Parathyroid adenoma (tissue), 2 donors: ENCODE measurements at regions not wholly inside any gene's neighbourhood (a gene's known extent, or its start where the extent isn't known, plus 50 kb on each side); places are given as distances from the start of the nearest gene placed in this dataset.

Experiments
- H2AFZ ChIP-seq: fragments of 300-600 bp; sonication (generic); one replicate; pipeline ENCODE4 v1.7.0; 2017; ENCODE audit warnings: antibody characterized with exemption, mild to moderate bottlenecking
- H3K27ac ChIP-seq: fragments of 300-600 bp; sonication (generic); one replicate; pipeline ENCODE4 v1.7.0; 2017
- H3K27me3 ChIP-seq: fragments of 300-600 bp; sonication (generic); one replicate; pipeline ENCODE4 v1.7.0; 2017; ENCODE audit warnings: low read length; ENCODE audit not compliant: control insufficient read depth, insufficient read depth
- H3K36me3 ChIP-seq: fragments of 300-600 bp; sonication (generic); one replicate; pipeline ENCODE4 v1.7.0; 2017; ENCODE audit warnings: low read length; ENCODE audit not compliant: control insufficient read depth, insufficient read depth
- H3K4me1 ChIP-seq: fragments of 300-600 bp; sonication (generic); one replicate; pipeline ENCODE4 v1.7.0; 2017; ENCODE audit warnings: control low read depth
- H3K4me2 ChIP-seq: fragments of 300-600 bp; sonication (generic); one replicate; pipeline ENCODE4 v1.7.0; 2017; ENCODE audit warnings: low read length
- H3K4me3 ChIP-seq: fragments of 300-600 bp; sonication (generic); one replicate; pipeline ENCODE4 v1.7.0; 2017; ENCODE audit warnings: low read depth, low read length
- H3K79me2 ChIP-seq: fragments of 300-600 bp; sonication (generic); one replicate; pipeline ENCODE4 v1.7.0; 2017; ENCODE audit warnings: control low read depth
- H3K9ac ChIP-seq: fragments of 300-600 bp; sonication (generic); one replicate; pipeline ENCODE4 v1.7.0; 2017; ENCODE audit warnings: mild to moderate bottlenecking
- H3K9me3 ChIP-seq: fragments of 300-600 bp; sonication (generic); one replicate; pipeline ENCODE4 v1.7.0; 2017; ENCODE audit warnings: low read length; ENCODE audit not compliant: control insufficient read depth
- CTCF ChIP-seq: fragments of 300-600 bp; sonication (generic); IDR thresholded peaks from one replicate; pipeline ENCODE4 v1.7.0; 2017; ENCODE audit warnings: antibody characterized with exemption, mild to moderate bottlenecking
- donor health status: primary hyperparathyroidism.

- no peak overlapping the region for H3K27ac ChIP-seq
- no peaks in the 10 kb centered on the region for H3K9me3 ChIP-seq
- H3K27me3 ChIP-seq, result no peaks in the 10 kb centered on the region
- no peak overlapping the region for H3K4me2 ChIP-seq
- no peaks in the 10 kb centered on the region for H3K79me2 ChIP-seq
- H3K4me3 ChIP-seq, result no peak overlapping the region
- H2AFZ ChIP-seq, result no peak overlapping the region
- H3K9ac ChIP-seq, result no peak overlapping the region
- no peaks in the 10 kb centered on the region for H3K4me1 ChIP-seq
- H3K36me3 ChIP-seq, result no peaks in the 10 kb centered on the region
- no peak for TF ChIP-seq CTCF
Measured at GRCh38 chr4:111989817-111990216, 155.4 kb upstream of the FAM241A start.

- no peak overlapping the region for H3K9ac ChIP-seq
- H3K9me3 ChIP-seq, result no peaks in the 10 kb centered on the region
- no peak for TF ChIP-seq CTCF
- H3K4me2 ChIP-seq, result no peak overlapping the region
- H2AFZ ChIP-seq, result no peak overlapping the region
- H3K4me3 ChIP-seq, result no peak overlapping the region
- H3K4me1 ChIP-seq, result no peaks in the 10 kb centered on the region
- no peak overlapping the region for H3K27ac ChIP-seq
- H3K27me3 ChIP-seq, result no peaks in the 10 kb centered on the region
- no peaks in the 10 kb centered on the region for H3K79me2 ChIP-seq
- H3K36me3 ChIP-seq, result no peaks in the 10 kb centered on the region
Measured at GRCh38 chr4:111991163-111991562, 154.1 kb upstream of the FAM241A start.

GRCh38 chr4:111991797-111992196, 153.5 kb upstream of the FAM241A start:
- no peak overlapping the region for H3K4me2 ChIP-seq
- TF ChIP-seq CTCF, result no peak
- no peaks in the 10 kb centered on the region for H3K36me3 ChIP-seq
- no peaks in the 10 kb centered on the region for H3K4me1 ChIP-seq
- H3K27me3 ChIP-seq, result peaks cover 1% of the 10 kb centered on the region
- H3K9ac ChIP-seq, result no peak overlapping the region
- no peak overlapping the region for H2AFZ ChIP-seq
- no peaks in the 10 kb centered on the region for H3K79me2 ChIP-seq
- H3K27ac ChIP-seq, result no peak overlapping the region
- H3K9me3 ChIP-seq, result no peaks in the 10 kb centered on the region
- H3K4me3 ChIP-seq, result no peak overlapping the region

GRCh38 chr4:111992351-111993168, 152.7 kb upstream of the FAM241A start:
- Histone ChIP-seq H3K36me3 (no peaks in the 10 kb centered on the region), H3K4me3 (no peak overlapping the region), H3K9me3 (no peaks in the 10 kb centered on the region), H3K4me2 (no peak overlapping the region), H3K9ac (no peak overlapping the region), H3K27ac (no peak overlapping the region), H2AFZ (no peak overlapping the region), H3K4me1 (no peaks in the 10 kb centered on the region), H3K79me2 (no peaks in the 10 kb centered on the region), H3K27me3 (peaks cover 3% of the 10 kb centered on the region)
- TF ChIP-seq CTCF, result no peak

GRCh38 chr4:111994392-111994791, 150.9 kb upstream of the FAM241A start:
- Histone ChIP-seq H3K9ac (no peak overlapping the region), H2AFZ (no peak overlapping the region), H3K9me3 (no peaks in the 10 kb centered on the region), H3K4me1 (no peaks in the 10 kb centered on the region), H3K79me2 (no peaks in the 10 kb centered on the region), H3K4me3 (no peak overlapping the region), H3K4me2 (no peak overlapping the region), H3K27ac (no peak overlapping the region), H3K36me3 (no peaks in the 10 kb centered on the region), H3K27me3 (peaks cover 3% of the 10 kb centered on the region)
- TF ChIP-seq CTCF, result no peak
